ENCODE measurements at regions not wholly inside any gene's neighbourhood (a gene's known extent, or its start where the extent isn't known, plus 50 kb on each side); places are given as distances from the start of the nearest gene placed in this dataset.

GRCh38 chr4:174389439-174389838, 105.7 kb downstream of the CEP44 start:
- DNase-seq (ENCODE audit: low read depth, low spot score) (no peak), ATAC-seq (no peak)
- no TSS peak for BruUV-seq (replicated peaks)
- Histone ChIP-seq H3K4me1 (ENCODE audit: control insufficient read depth, insufficient read depth, low read length) (no peaks in the 10 kb centered on the region), H3K27me3 (ENCODE audit: control insufficient read depth, insufficient read depth, low read length) (no peaks in the 10 kb centered on the region), H3K4me3 (ENCODE audit: low read depth in 2 of 2, low read length in 2 of 2) (no peak overlapping the region), H3K36me3 (ENCODE audit: control insufficient read depth, insufficient read depth, low read length) (no peaks in the 10 kb centered on the region), H3K9me3 (ENCODE audit: control insufficient read depth, insufficient read depth, low read depth, low read length) (no peaks in the 10 kb centered on the region), H3K27ac (ENCODE audit: low read length) (no peak overlapping the region)
- TF ChIP-seq POLR2AphosphoS5 (IDR thresholded peaks at IDR 0.05; ENCODE audit: low read depth, low read length) (no peak), TCF7L2 (IDR thresholded peaks at IDR 0.05; ENCODE audit: low read depth, low read length) (no peak), CTCF (IDR thresholded peaks at IDR 0.05) (no peak), SIN3A (IDR thresholded peaks at IDR 0.05; ENCODE audit: borderline replicate concordance, insufficient read depth, low read depth, low read length) (no peak)
- TF ChIP-seq, protein P1, sequence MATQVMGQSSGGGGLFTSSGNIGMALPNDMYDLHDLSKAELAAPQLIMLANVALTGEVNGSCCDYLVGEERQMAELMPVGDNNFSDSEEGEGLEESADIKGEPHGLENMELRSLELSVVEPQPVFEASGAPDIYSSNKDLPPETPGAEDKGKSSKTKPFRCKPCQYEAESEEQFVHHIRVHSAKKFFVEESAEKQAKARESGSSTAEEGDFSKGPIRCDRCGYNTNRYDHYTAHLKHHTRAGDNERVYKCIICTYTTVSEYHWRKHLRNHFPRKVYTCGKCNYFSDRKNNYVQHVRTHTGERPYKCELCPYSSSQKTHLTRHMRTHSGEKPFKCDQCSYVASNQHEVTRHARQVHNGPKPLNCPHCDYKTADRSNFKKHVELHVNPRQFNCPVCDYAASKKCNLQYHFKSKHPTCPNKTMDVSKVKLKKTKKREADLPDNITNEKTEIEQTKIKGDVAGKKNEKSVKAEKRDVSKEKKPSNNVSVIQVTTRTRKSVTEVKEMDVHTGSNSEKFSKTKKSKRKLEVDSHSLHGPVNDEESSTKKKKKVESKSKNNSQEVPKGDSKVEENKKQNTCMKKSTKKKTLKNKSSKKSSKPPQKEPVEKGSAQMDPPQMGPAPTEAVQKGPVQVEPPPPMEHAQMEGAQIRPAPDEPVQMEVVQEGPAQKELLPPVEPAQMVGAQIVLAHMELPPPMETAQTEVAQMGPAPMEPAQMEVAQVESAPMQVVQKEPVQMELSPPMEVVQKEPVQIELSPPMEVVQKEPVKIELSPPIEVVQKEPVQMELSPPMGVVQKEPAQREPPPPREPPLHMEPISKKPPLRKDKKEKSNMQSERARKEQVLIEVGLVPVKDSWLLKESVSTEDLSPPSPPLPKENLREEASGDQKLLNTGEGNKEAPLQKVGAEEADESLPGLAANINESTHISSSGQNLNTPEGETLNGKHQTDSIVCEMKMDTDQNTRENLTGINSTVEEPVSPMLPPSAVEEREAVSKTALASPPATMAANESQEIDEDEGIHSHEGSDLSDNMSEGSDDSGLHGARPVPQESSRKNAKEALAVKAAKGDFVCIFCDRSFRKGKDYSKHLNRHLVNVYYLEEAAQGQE (IDR thresholded peaks at IDR 0.05; ENCODE audit: insufficient read depth in 1 of 2, low read depth in 2 of 2, low read length in 1 of 2): no peak
- intact Hi-C loops (cut with micrococcal nuclease; ENCODE audit: unreplicated experiment): no loop called here
- ChIA-PET CTCF (no interaction called here), POLR2A (no interaction called here)
- in situ Hi-C loops (cut with HindIII; ENCODE audit: low pct_unique_long_range_greater_than_20kb, low sequenced_read_pairs): no loop called here

- Histone ChIP-seq H3K4me1 (ENCODE audit: control insufficient read depth, insufficient read depth, low read length) (no peaks in the 10 kb centered on the region), H3K9me3 (ENCODE audit: control insufficient read depth, insufficient read depth, low read depth, low read length) (no peaks in the 10 kb centered on the region), H3K4me3 (ENCODE audit: low read depth in 2 of 2, low read length in 2 of 2) (no peak overlapping the region), H3K27ac (ENCODE audit: low read length) (no peak overlapping the region), H3K27me3 (ENCODE audit: control insufficient read depth, insufficient read depth, low read length) (no peaks in the 10 kb centered on the region), H3K36me3 (ENCODE audit: control insufficient read depth, insufficient read depth, low read length) (no peaks in the 10 kb centered on the region)
- ChIA-PET POLR2A (no interaction called here), CTCF (no interaction called here)
- no peak for ATAC-seq
- DNase-seq (ENCODE audit: low read depth, low spot score): no peak
- intact Hi-C loops (cut with micrococcal nuclease; ENCODE audit: unreplicated experiment) (no loop called here), in situ Hi-C loops (cut with HindIII; ENCODE audit: low pct_unique_long_range_greater_than_20kb, low sequenced_read_pairs) (no loop called here)
- TF ChIP-seq SIN3A (IDR thresholded peaks at IDR 0.05; ENCODE audit: borderline replicate concordance, insufficient read depth, low read depth, low read length): no peak
- TF ChIP-seq CTCF (IDR thresholded peaks at IDR 0.05): no peak
- TF ChIP-seq, protein P1 (IDR thresholded peaks at IDR 0.05; ENCODE audit: insufficient read depth in 1 of 2, low read depth in 2 of 2, low read length in 1 of 2): no peak
- TF ChIP-seq TCF7L2 (IDR thresholded peaks at IDR 0.05; ENCODE audit: low read depth, low read length): no peak
- TF ChIP-seq POLR2AphosphoS5 (IDR thresholded peaks at IDR 0.05; ENCODE audit: low read depth, low read length): no peak
- no TSS peak for BruUV-seq (replicated peaks)
Measured at GRCh38 chr4:174388461-174389145, 104.9 kb downstream of the CEP44 start.

Measured in Panc1 (cell line).